HG03159 (cell line): ENCODE measurements at regions not wholly inside any gene's neighbourhood (a gene's known extent, or its start where the extent isn't known, plus 50 kb on each side); places are given as distances from the start of the nearest gene placed in this dataset.
"Not testable (repeated sequence)": the region's sequence is repeated elsewhere in the genome, so short reads cannot be mapped to it uniquely, and the experiment has no call there.

Experiments used
- ATAC-seq: cut with Tn5 transposase; IDR thresholded peaks from one replicate; pipeline ENCODE4 v1.9.1; 2021; ENCODE audit warnings: mild to moderate bottlenecking, moderate library complexity; ENCODE audit not compliant: unreplicated experiment

- no peak for ATAC-seq
These were observed 196.4 kb downstream of the VGLL3 start for GRCh38 chr3:86794361-86795065.

GRCh38 chr3:86793786-86794185 lies 197.2 kb downstream of the VGLL3 start:
- ATAC-seq = no peak

GRCh38 chr3:86792316-86792715 lies 198.6 kb downstream of the VGLL3 start:
- ATAC-seq = no peak

- no peak for ATAC-seq
These were observed 199.9 kb downstream of the VGLL3 start for GRCh38 chr3:86790884-86791549.

- ATAC-seq = no peak
These were observed 202.6 kb downstream of the VGLL3 start for GRCh38 chr3:86788371-86788770.

GRCh38 chr3:86787091-86787490 lies 203.9 kb downstream of the VGLL3 start:
- ATAC-seq = no peak

GRCh38 chr3:86785386-86785785 lies 205.6 kb downstream of the VGLL3 start:
- no peak for ATAC-seq

GRCh38 chr3:86782866-86783265 lies 208.1 kb downstream of the VGLL3 start:
- no peak for ATAC-seq

GRCh38 chr3:86782286-86782685 lies 208.7 kb downstream of the VGLL3 start:
- no peak for ATAC-seq

GRCh38 chr3:86774082-86774691 lies 216.8 kb downstream of the VGLL3 start:
- peak; percentile 51 for ATAC-seq

GRCh38 chr3:86772699-86773098 lies 218.2 kb downstream of the VGLL3 start:
- no peak for ATAC-seq

- no peak for ATAC-seq
These were observed 219.0 kb downstream of the VGLL3 start for GRCh38 chr3:86771741-86772512.

GRCh38 chr3:86766331-86766730 lies 224.6 kb downstream of the VGLL3 start:
- no peak for ATAC-seq

- not testable (repeated sequence) for ATAC-seq
These were observed 233.4 kb downstream of the VGLL3 start for GRCh38 chr3:86757322-86758179.

GRCh38 chr3:86748015-86748414 lies 242.9 kb downstream of the VGLL3 start:
- no peak for ATAC-seq

- ATAC-seq = no peak
These were observed 246.9 kb downstream of the VGLL3 start for GRCh38 chr3:86744051-86744450.

- no peak for ATAC-seq
These were observed 247.7 kb downstream of the VGLL3 start for GRCh38 chr3:86743233-86743632.

- no peak for ATAC-seq
These were observed 250.2 kb downstream of the VGLL3 start for GRCh38 chr3:86740751-86741150.

GRCh38 chr3:86739244-86739643 lies 251.7 kb downstream of the VGLL3 start:
- ATAC-seq = no peak

- ATAC-seq = no peak
These were observed 252.3 kb downstream of the VGLL3 start for GRCh38 chr3:86738684-86739083.
